ENCODE measurements at regions not wholly inside any gene's neighbourhood (a gene's known extent, or its start where the extent isn't known, plus 50 kb on each side); places are given as distances from the start of the nearest gene placed in this dataset.
A peak's percentile ranks its signal among the peaks of the same experiment; 100 is the strongest.

- DNase-seq (ENCODE audit: low read depth, low spot score): no peak
These were observed 232.3 kb upstream of the WWC1 start for GRCh38 chr5:168059131-168059530.

GRCh38 chr5:168062239-168062638, 229.2 kb upstream of the WWC1 start:
- no peak for DNase-seq (ENCODE audit: low read depth, low spot score)

GRCh38 chr5:168064457-168064856, 227.0 kb upstream of the WWC1 start:
- DNase-seq (ENCODE audit: low read depth, low spot score): no peak

GRCh38 chr5:168064933-168065622, 226.4 kb upstream of the WWC1 start:
- DNase-seq (ENCODE audit: low read depth, low spot score): no peak

GRCh38 chr5:168066536-168067208, 224.8 kb upstream of the WWC1 start:
- DNase-seq (ENCODE audit: low read depth, low spot score): no peak

- no peak for DNase-seq (ENCODE audit: low read depth, low spot score)
These were observed 220.7 kb upstream of the WWC1 start for GRCh38 chr5:168070761-168071160.

GRCh38 chr5:168072665-168073064, 218.8 kb upstream of the WWC1 start:
- DNase-seq (ENCODE audit: low read depth, low spot score): no peak

GRCh38 chr5:168073311-168073710, 218.1 kb upstream of the WWC1 start:
- DNase-seq (ENCODE audit: low read depth, low spot score): no peak

- peak; percentile 54 for DNase-seq (ENCODE audit: low read depth, low spot score)
These were observed 217.2 kb upstream of the WWC1 start for GRCh38 chr5:168073991-168074800.

GRCh38 chr5:168075387-168075786, 216.1 kb upstream of the WWC1 start:
- no peak for DNase-seq (ENCODE audit: low read depth, low spot score)

GRCh38 chr5:168076561-168076991, 214.9 kb upstream of the WWC1 start:
- peak; percentile 31 for DNase-seq (ENCODE audit: low read depth, low spot score)

- no peak for DNase-seq (ENCODE audit: low read depth, low spot score)
These were observed 206.0 kb upstream of the WWC1 start for GRCh38 chr5:168085261-168086031.

GRCh38 chr5:168086104-168086610, 205.3 kb upstream of the WWC1 start:
- DNase-seq (ENCODE audit: low read depth, low spot score): peak; percentile 58

- no peak for DNase-seq (ENCODE audit: low read depth, low spot score)
These were observed 204.7 kb upstream of the WWC1 start for GRCh38 chr5:168086746-168087145.

GRCh38 chr5:168088410-168089173, 202.9 kb upstream of the WWC1 start:
- DNase-seq (ENCODE audit: low read depth, low spot score): no peak

GRCh38 chr5:168089201-168089887, 202.1 kb upstream of the WWC1 start:
- DNase-seq (ENCODE audit: low read depth, low spot score): no peak

GRCh38 chr5:168092209-168093185, 198.9 kb upstream of the WWC1 start:
- DNase-seq (ENCODE audit: low read depth, low spot score): no peak

GRCh38 chr5:168093200-168093910, 198.1 kb upstream of the WWC1 start:
- DNase-seq (ENCODE audit: low read depth, low spot score): no peak
